ENCODE measurements at regions not wholly inside any gene's neighbourhood (a gene's known extent, or its start where the extent isn't known, plus 50 kb on each side); places are given as distances from the start of the nearest gene placed in this dataset.

- TF ChIP-seq, protein P1, sequence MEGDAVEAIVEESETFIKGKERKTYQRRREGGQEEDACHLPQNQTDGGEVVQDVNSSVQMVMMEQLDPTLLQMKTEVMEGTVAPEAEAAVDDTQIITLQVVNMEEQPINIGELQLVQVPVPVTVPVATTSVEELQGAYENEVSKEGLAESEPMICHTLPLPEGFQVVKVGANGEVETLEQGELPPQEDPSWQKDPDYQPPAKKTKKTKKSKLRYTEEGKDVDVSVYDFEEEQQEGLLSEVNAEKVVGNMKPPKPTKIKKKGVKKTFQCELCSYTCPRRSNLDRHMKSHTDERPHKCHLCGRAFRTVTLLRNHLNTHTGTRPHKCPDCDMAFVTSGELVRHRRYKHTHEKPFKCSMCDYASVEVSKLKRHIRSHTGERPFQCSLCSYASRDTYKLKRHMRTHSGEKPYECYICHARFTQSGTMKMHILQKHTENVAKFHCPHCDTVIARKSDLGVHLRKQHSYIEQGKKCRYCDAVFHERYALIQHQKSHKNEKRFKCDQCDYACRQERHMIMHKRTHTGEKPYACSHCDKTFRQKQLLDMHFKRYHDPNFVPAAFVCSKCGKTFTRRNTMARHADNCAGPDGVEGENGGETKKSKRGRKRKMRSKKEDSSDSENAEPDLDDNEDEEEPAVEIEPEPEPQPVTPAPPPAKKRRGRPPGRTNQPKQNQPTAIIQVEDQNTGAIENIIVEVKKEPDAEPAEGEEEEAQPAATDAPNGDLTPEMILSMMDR (conservative IDR thresholded peaks at IDR 0.05; ENCODE audit: low read length) = no peak
- no peak for TF ChIP-seq EZH2phosphoT487 (IDR thresholded peaks at IDR 0.05; ENCODE audit: borderline replicate concordance, low read depth, low read length)
- Histone ChIP-seq H2AFZ (ENCODE audit: low read length) (no peak overlapping the region), H3K4me2 (ENCODE audit: low read length) (no peak overlapping the region), H3K4me3 (ENCODE audit: low read depth, low read length, poor library complexity, severe bottlenecking) (no peak overlapping the region), H3K79me2 (ENCODE audit: insufficient read depth, low read depth, low read length) (no peaks in the 10 kb centered on the region), H3K36me3 (ENCODE audit: insufficient read depth, low read length) (no peaks in the 10 kb centered on the region), H4K20me1 (ENCODE audit: insufficient read depth, low read length) (no peaks in the 10 kb centered on the region), H3K9me2 (ENCODE audit: insufficient read depth, low read length) (no peaks in the 10 kb centered on the region), H3K9me3 (ENCODE audit: low read length) (no peaks in the 10 kb centered on the region), H3K27ac (ENCODE audit: low read depth, low read length, poor library complexity, severe bottlenecking) (no peak overlapping the region), H3K4me1 (ENCODE audit: insufficient read depth, low read length, poor library complexity, severe bottlenecking) (no peaks in the 10 kb centered on the region)
- no TSS peak for BruUV-seq (replicated peaks)
- CTCF ChIA-PET (ENCODE audit: unreplicated experiment) = no interaction called here
- DNase-seq (ENCODE audit: low spot score) = no peak
- intact Hi-C loops (cut with micrococcal nuclease; ENCODE audit: unreplicated experiment) = no loop called here
- POLR2A ChIA-PET = interaction anchor here (0.6 kb wide), 1 partner anchor 109 kb away, joined by 4 read pairs; no protein-coding TSS in a partner anchor
Measured at GRCh38 chr9:96125624-96126023, 176.4 kb downstream of the HSD17B3 start.

DNA sequence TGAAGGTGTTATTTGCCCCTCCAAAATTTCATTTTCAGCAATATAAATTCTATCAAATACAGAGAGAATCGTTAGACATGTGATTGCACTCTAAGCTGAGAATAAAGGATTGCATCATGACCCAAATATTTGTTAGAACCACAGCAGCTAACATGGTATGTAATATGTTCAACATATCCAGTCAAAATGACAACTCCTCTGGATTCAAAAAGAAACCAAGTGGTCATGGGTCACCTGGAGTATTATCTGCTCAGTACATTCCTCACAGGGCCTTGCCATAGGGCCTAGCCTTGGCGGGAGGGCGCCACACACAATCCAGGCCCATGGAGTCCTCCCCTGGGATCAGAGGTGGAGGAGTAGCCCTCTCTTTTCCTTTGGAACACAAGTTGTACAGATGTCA lies 179.2 kb downstream of the HSD17B3 start:
- intact Hi-C loops (cut with micrococcal nuclease; ENCODE audit: unreplicated experiment) = no loop called here
- POLR2A ChIA-PET = interaction anchor here (0.9 kb wide), 2 partner anchors 18 to 26 kb away, joined by 3 to 4 read pairs; no protein-coding TSS in a partner anchor
- Histone ChIP-seq H4K20me1 (ENCODE audit: insufficient read depth, low read length) (no peaks in the 10 kb centered on the region), H3K36me3 (ENCODE audit: insufficient read depth, low read length) (no peaks in the 10 kb centered on the region), H3K4me3 (ENCODE audit: low read depth, low read length, poor library complexity, severe bottlenecking) (no peak overlapping the region), H3K4me1 (ENCODE audit: insufficient read depth, low read length, poor library complexity, severe bottlenecking) (no peaks in the 10 kb centered on the region), H3K4me2 (ENCODE audit: low read length) (no peak overlapping the region), H3K9me3 (ENCODE audit: low read length) (no peaks in the 10 kb centered on the region), H3K27ac (ENCODE audit: low read depth, low read length, poor library complexity, severe bottlenecking) (no peak overlapping the region), H3K79me2 (ENCODE audit: insufficient read depth, low read depth, low read length) (no peaks in the 10 kb centered on the region), H3K9me2 (ENCODE audit: insufficient read depth, low read length) (no peaks in the 10 kb centered on the region), H2AFZ (ENCODE audit: low read length) (no peak overlapping the region)
- no peak for DNase-seq (ENCODE audit: low spot score)
- CTCF ChIA-PET (ENCODE audit: unreplicated experiment) = no interaction called here
- TF ChIP-seq EZH2phosphoT487 (IDR thresholded peaks at IDR 0.05; ENCODE audit: borderline replicate concordance, low read depth, low read length) = no peak
- TF ChIP-seq, protein P1 (conservative IDR thresholded peaks at IDR 0.05; ENCODE audit: low read length) = no peak
- no TSS peak for BruUV-seq (replicated peaks)

DNA sequence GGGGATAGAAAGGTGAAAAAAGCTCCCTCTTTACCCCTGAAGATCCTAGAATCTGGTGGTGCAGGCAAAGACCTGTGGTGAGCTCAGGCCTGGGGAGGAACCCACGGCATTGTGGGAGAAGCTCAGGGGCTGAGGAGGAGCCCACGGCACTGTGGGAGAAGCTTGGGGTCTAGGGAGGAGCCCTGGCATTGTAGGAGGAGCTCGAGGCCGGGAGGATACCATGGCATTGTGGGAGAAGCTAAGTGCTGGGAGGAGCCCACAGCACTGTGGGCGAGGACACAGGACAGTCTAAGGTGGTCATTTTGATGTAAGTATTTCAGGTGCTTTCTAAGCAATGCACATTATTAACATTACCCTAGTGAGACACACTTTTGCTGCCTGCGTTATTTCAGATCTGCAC lies 179.7 kb downstream of the HSD17B3 start:
- H3K4me3 ChIP-seq (ENCODE audit: low read depth, low read length, poor library complexity, severe bottlenecking) = no peak overlapping the region
- no peak for TF ChIP-seq EZH2phosphoT487 (IDR thresholded peaks at IDR 0.05; ENCODE audit: borderline replicate concordance, low read depth, low read length)
- TF ChIP-seq, protein P1 (conservative IDR thresholded peaks at IDR 0.05; ENCODE audit: low read length) = no peak
- H3K36me3 ChIP-seq (ENCODE audit: insufficient read depth, low read length) = no peaks in the 10 kb centered on the region
- H3K4me2 ChIP-seq (ENCODE audit: low read length) = no peak overlapping the region
- intact Hi-C loops (cut with micrococcal nuclease; ENCODE audit: unreplicated experiment) = no loop called here
- no TSS peak for BruUV-seq (replicated peaks)
- H2AFZ ChIP-seq (ENCODE audit: low read length) = no peak overlapping the region
- POLR2A ChIA-PET = interaction anchor here (0.9 kb wide), 1 partner anchor 26 kb away, joined by 4 read pairs; no protein-coding TSS in a partner anchor
- CTCF ChIA-PET (ENCODE audit: unreplicated experiment) = no interaction called here
- no peaks in the 10 kb centered on the region for H3K79me2 ChIP-seq (ENCODE audit: insufficient read depth, low read depth, low read length)
- H3K27ac ChIP-seq (ENCODE audit: low read depth, low read length, poor library complexity, severe bottlenecking) = no peak overlapping the region
- DNase-seq (ENCODE audit: low spot score) = no peak
- no peaks in the 10 kb centered on the region for H3K9me3 ChIP-seq (ENCODE audit: low read length)
- no peaks in the 10 kb centered on the region for H4K20me1 ChIP-seq (ENCODE audit: insufficient read depth, low read length)
- H3K4me1 ChIP-seq (ENCODE audit: insufficient read depth, low read length, poor library complexity, severe bottlenecking) = no peaks in the 10 kb centered on the region
- no peaks in the 10 kb centered on the region for H3K9me2 ChIP-seq (ENCODE audit: insufficient read depth, low read length)
